GM12865 (cell line): ENCODE measurements at regions not wholly inside any gene's neighbourhood (a gene's known extent, or its start where the extent isn't known, plus 50 kb on each side); places are given as distances from the start of the nearest gene placed in this dataset.
"Not testable (repeated sequence)": the region's sequence is repeated elsewhere in the genome, so short reads cannot be mapped to it uniquely, and the experiment has no call there.

Experiments used
- DNase-seq: peaks from one replicate; pipeline ENCODE4 v3.0.0; 2010; ENCODE audit warnings: low read depth
- H3K4me3 ChIP-seq: 2 replicates; pipeline ENCODE4 v1.5.1; 2011; ENCODE audit warnings: mild to moderate bottlenecking, low read depth, low read length, control low read depth
- TF ChIP-seq, protein P1 (sequence below): IDR thresholded peaks from 2 replicates; pipeline ENCODE4 v1.5.1; 2011; ENCODE audit warnings: low read length, control low read depth, low read depth, inconsistent platforms; ENCODE audit not compliant: insufficient read depth; ENCODE audit errors: missing control alignments

DNA sequence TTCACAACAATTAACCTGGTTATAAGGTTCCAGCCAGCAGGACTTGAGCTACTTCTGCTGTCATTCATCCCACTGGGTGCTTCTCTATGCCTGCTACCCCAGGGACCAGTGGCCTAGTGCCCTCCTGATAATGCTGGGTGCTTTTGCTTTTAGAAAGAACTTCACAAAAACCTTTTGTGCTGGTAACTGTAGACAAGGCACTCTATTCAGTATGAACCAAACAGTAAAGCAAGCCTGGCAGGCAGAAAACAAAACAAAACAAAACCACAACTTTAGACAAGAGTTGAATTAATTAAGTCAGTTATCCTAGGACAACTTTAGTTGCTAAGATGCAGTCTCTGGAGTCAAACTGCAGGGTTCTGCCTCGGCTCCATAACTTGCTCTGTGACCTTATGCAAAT, 61.9 kb upstream of the ADGRL2 start:
- H3K4me3 ChIP-seq: no peak overlapping the region
- DNase-seq: no peak
- TF ChIP-seq, protein P1, sequence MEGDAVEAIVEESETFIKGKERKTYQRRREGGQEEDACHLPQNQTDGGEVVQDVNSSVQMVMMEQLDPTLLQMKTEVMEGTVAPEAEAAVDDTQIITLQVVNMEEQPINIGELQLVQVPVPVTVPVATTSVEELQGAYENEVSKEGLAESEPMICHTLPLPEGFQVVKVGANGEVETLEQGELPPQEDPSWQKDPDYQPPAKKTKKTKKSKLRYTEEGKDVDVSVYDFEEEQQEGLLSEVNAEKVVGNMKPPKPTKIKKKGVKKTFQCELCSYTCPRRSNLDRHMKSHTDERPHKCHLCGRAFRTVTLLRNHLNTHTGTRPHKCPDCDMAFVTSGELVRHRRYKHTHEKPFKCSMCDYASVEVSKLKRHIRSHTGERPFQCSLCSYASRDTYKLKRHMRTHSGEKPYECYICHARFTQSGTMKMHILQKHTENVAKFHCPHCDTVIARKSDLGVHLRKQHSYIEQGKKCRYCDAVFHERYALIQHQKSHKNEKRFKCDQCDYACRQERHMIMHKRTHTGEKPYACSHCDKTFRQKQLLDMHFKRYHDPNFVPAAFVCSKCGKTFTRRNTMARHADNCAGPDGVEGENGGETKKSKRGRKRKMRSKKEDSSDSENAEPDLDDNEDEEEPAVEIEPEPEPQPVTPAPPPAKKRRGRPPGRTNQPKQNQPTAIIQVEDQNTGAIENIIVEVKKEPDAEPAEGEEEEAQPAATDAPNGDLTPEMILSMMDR: no peak

DNA sequence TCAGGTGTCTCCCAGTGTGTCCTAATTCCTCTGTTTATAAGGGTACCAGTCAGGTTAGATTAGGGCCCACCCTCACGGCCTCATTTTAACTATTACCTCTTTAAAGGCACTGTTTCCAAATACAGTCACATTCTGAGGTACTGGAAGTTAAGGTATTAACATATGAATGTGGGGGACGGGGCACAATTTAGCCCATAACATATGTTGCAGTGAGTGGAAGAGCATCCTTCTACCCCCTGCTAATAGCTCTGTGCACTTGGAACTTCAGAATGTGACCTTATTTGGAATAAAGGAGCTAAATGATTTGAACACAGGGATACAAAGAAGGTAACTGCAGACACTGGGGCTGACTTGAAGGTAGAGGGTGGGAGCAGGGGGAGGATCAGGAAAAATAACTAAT, 67.3 kb upstream of the ADGRL2 start:
- H3K4me3 ChIP-seq: no peak overlapping the region
- TF ChIP-seq, protein P1: no peak
- no peak for DNase-seq

DNA sequence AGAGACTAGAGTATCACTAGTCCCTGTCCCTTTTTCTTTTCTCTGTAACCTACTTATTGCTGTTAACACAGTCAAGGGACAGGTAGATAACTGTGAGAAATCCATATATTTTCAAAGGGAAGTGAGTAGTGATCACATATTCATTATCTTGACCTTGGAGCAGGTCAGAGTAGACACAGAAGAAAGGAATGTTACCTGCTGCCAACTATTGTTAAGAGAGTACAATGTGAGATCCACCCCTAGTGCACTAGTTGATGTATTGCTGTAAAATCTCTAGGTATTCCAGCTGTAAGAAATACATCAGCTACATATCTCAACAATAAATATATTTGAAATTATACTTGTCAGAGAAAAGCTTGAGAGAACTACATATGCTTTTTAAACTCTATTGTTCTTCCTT, 68.7 kb upstream of the ADGRL2 start:
- no peak overlapping the region for H3K4me3 ChIP-seq
- no peak for DNase-seq
- TF ChIP-seq, protein P1: no peak

GRCh38 chr1:81730881-81731280, 69.9 kb upstream of the ADGRL2 start:
- no peak overlapping the region for H3K4me3 ChIP-seq
- TF ChIP-seq, protein P1: no peak

GRCh38 chr1:81730299-81730698, 70.4 kb upstream of the ADGRL2 start:
- DNase-seq, H3K4me3 ChIP-seq: not testable (repeated sequence)

More at GRCh38 chr1:81730881-81731280, 69.9 kb upstream of the ADGRL2 start:
- DNase-seq: no peak

- no peak for DNase-seq
- no peak overlapping the region for H3K4me3 ChIP-seq
- TF ChIP-seq, protein P1: no peak
Measured at GRCh38 chr1:81729818-81730217, 70.9 kb upstream of the ADGRL2 start.

- no peak for DNase-seq
- no peak overlapping the region for H3K4me3 ChIP-seq
- TF ChIP-seq, protein P1: no peak
Measured at GRCh38 chr1:81729239-81729638, 71.5 kb upstream of the ADGRL2 start.
